OCI-LY3 (cell line): ENCODE measurements at regions not wholly inside any gene's neighbourhood (a gene's known extent, or its start where the extent isn't known, plus 50 kb on each side); places are given as distances from the start of the nearest gene placed in this dataset.

ENCODE experiments used
- H2AFZ ChIP-seq: fragments of 200-600, 300-600 bp; shearing (Covaris generic); 2 replicates; pipeline ENCODE4 v1.6.0; 2014; ENCODE audit warnings: antibody characterized with exemption, low read depth, low read length
- H3K27ac ChIP-seq: fragments of 200-600, 300-600 bp; sonication (generic); 2 replicates; pipeline ENCODE4 v1.5.1; 2014; ENCODE audit warnings: mild to moderate bottlenecking, low read length, moderate library complexity, mixed read lengths
- H3K27me3 ChIP-seq: fragments of 200-600, 300-600 bp; sonication (generic); 2 replicates; pipeline ENCODE4 v1.6.1; 2014; ENCODE audit warnings: low read depth, low read length, mixed read lengths
- H3K36me3 ChIP-seq: fragments of 200-600, 300-600 bp; sonication (generic); replicated peaks from 2 replicates; pipeline ENCODE3; 2014; ENCODE audit warnings: low read depth, low read length, mixed read lengths
- H3K4me1 ChIP-seq: fragments of 300-600, 200-600 bp; sonication (generic); 2 replicates; pipeline ENCODE4 v1.6.1; 2014; ENCODE audit warnings: low read length, mixed read lengths
- H3K4me2 ChIP-seq: fragments of 200-600, 300-600 bp; sonication (generic); 2 replicates; pipeline ENCODE4 v1.6.1; 2014; ENCODE audit warnings: low read length, mixed read lengths
- H3K4me3 ChIP-seq: fragments of 300-600, 200-600 bp; sonication (generic); 2 replicates; pipeline ENCODE4 v1.5.1; 2014; ENCODE audit warnings: antibody characterized with exemption, mild to moderate bottlenecking, low read length, moderate library complexity
- H3K79me2 ChIP-seq: fragments of 300-600, 200-600 bp; shearing (Covaris generic); 2 replicates; pipeline ENCODE4 v1.6.1; 2014; ENCODE audit warnings: mild to moderate bottlenecking, low read length, mixed read lengths
- H3K9ac ChIP-seq: fragments of 300-600, 200-600 bp; shearing (Covaris generic); 2 replicates; pipeline ENCODE4 v1.6.0; 2014; ENCODE audit warnings: mild to moderate bottlenecking, low read length, moderate library complexity
- H3K9me3 ChIP-seq: fragments of 200-600, 300-600 bp; shearing (Covaris generic); 2 replicates; pipeline ENCODE4 v1.6.1; 2014; ENCODE audit warnings: low read length, mixed read lengths; ENCODE audit not compliant: insufficient read depth
- H4K20me1 ChIP-seq: fragments of 200-600, 300-600 bp; sonication (generic); 2 replicates; pipeline ENCODE4 v1.6.1; 2016; ENCODE audit warnings: low read length, mixed read lengths; ENCODE audit not compliant: insufficient read depth
- CTCF ChIP-seq: fragments of 200-600, 300-600 bp; sonication (generic); IDR thresholded peaks from 2 replicates; pipeline ENCODE4 v1.5.1; 2014; ENCODE audit warnings: antibody characterized with exemption, low read length, low read depth
- EZH2phosphoT487 ChIP-seq: fragments of 200-600 bp; shearing (Covaris generic); IDR thresholded peaks from 2 replicates; pipeline ENCODE4 v1.6.1; 2018; ENCODE audit warnings: antibody characterized with exemption, mixed run types, low read depth

GRCh38 chr9:82605657-82606031 lies 457.3 kb downstream of the RASEF start:
- Histone ChIP-seq H2AFZ (no peak overlapping the region), H3K36me3 (no peaks in the 10 kb centered on the region), H3K4me3 (no peak overlapping the region), H3K4me1 (no peaks in the 10 kb centered on the region), H3K27ac (no peak overlapping the region), H3K79me2 (no peaks in the 10 kb centered on the region), H3K27me3 (peaks cover 9% of the 10 kb centered on the region; the same call in 1 of the 2 replicates), H3K4me2 (no peak overlapping the region), H3K9ac (no peak overlapping the region), H3K9me3 (no peaks in the 10 kb centered on the region), H4K20me1 (no peaks in the 10 kb centered on the region)
- TF ChIP-seq EZH2phosphoT487 (no peak), CTCF (no peak)

GRCh38 chr9:82606071-82606470 lies 456.9 kb downstream of the RASEF start:
- Histone ChIP-seq H3K9me3 (no peaks in the 10 kb centered on the region), H3K27ac (no peak overlapping the region), H4K20me1 (no peaks in the 10 kb centered on the region), H3K36me3 (no peaks in the 10 kb centered on the region), H3K4me2 (no peak overlapping the region), H3K27me3 (peaks cover 9% of the 10 kb centered on the region; the same call in 1 of the 2 replicates), H3K9ac (no peak overlapping the region), H3K4me3 (no peak overlapping the region), H3K4me1 (no peaks in the 10 kb centered on the region), H2AFZ (no peak overlapping the region), H3K79me2 (no peaks in the 10 kb centered on the region)
- no peak for TF ChIP-seq EZH2phosphoT487
- TF ChIP-seq CTCF = no peak

- H3K79me2 ChIP-seq = no peaks in the 10 kb centered on the region
- TF ChIP-seq CTCF = peak; percentile 83
- no peak for TF ChIP-seq EZH2phosphoT487
- no peak overlapping the region for H3K4me3 ChIP-seq
- H3K27me3 ChIP-seq = peaks cover 9% of the 10 kb centered on the region; the same call in 1 of the 2 replicates
- no peaks in the 10 kb centered on the region for H4K20me1 ChIP-seq
- H3K9me3 ChIP-seq = no peaks in the 10 kb centered on the region
- no peak overlapping the region for H3K27ac ChIP-seq
- no peaks in the 10 kb centered on the region for H3K4me1 ChIP-seq
- no peaks in the 10 kb centered on the region for H3K36me3 ChIP-seq
- H3K4me2 ChIP-seq = peak overlapping the region; percentile 4; the same call in 1 of the 2 replicates
- H2AFZ ChIP-seq = no peak overlapping the region
- no peak overlapping the region for H3K9ac ChIP-seq
Observed at GRCh38 chr9:82606492-82607382, 456.2 kb downstream of the RASEF start.

- Histone ChIP-seq H4K20me1 (no peaks in the 10 kb centered on the region), H3K4me3 (no peak overlapping the region), H3K4me2 (no peak overlapping the region), H3K4me1 (no peaks in the 10 kb centered on the region), H3K27ac (no peak overlapping the region), H3K79me2 (no peaks in the 10 kb centered on the region), H3K27me3 (peaks cover 9% of the 10 kb centered on the region; the same call in 1 of the 2 replicates), H3K9me3 (no peaks in the 10 kb centered on the region), H3K9ac (no peak overlapping the region), H3K36me3 (no peaks in the 10 kb centered on the region), H2AFZ (no peak overlapping the region)
- TF ChIP-seq CTCF (no peak), EZH2phosphoT487 (no peak)
Observed at GRCh38 chr9:82608487-82608886, 454.5 kb downstream of the RASEF start.
